Mononuclear cell (primary cell): ENCODE measurements at regions not wholly inside any gene's neighbourhood (a gene's known extent, or its start where the extent isn't known, plus 50 kb on each side); places are given as distances from the start of the nearest gene placed in this dataset.

Experiments
- H3K27me3 ChIP-seq: 2 replicates; pipeline ENCODE4 v1.6.0; 2011; ENCODE audit warnings: low read length, control low read depth; ENCODE audit not compliant: insufficient read depth
- H3K4me1 ChIP-seq: 2 replicates; pipeline ENCODE4 v1.5.1; 2011; ENCODE audit warnings: mild to moderate bottlenecking, low read length, control low read depth; ENCODE audit not compliant: insufficient read depth
- H3K4me3 ChIP-seq: 2 replicates; pipeline ENCODE4 v1.5.1; 2011; ENCODE audit warnings: mild to moderate bottlenecking, low read length, moderate library complexity
- H3K9me3 ChIP-seq: 2 replicates; pipeline ENCODE4 v1.5.1; 2011; ENCODE audit warnings: low read depth, mild to moderate bottlenecking, control low read depth, low read length

DNA sequence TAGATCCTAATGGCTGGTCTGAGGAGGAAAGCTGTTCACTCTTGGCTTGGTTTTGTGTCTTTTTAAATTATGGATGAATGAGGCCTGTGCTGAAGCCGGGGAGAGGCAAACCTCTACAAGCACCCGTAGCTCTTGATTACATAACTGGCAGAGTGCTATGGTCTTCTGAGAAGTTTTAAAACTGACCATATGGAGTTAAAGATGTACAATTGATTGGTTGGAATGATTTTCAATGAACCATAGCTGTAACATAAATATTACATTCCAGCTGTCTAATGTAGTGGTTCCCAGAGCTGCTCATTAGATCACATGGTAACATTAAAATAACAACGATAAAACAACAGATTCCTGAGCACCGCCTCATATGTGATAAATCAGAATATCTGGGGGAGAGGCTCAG is 71.1 kb upstream of the MAP4K3 start:
- Histone ChIP-seq H3K9me3 (no peaks in the 10 kb centered on the region), H3K27me3 (no peaks in the 10 kb centered on the region), H3K4me1 (peaks cover 18% of the 10 kb centered on the region), H3K4me3 (no peak overlapping the region)

DNA sequence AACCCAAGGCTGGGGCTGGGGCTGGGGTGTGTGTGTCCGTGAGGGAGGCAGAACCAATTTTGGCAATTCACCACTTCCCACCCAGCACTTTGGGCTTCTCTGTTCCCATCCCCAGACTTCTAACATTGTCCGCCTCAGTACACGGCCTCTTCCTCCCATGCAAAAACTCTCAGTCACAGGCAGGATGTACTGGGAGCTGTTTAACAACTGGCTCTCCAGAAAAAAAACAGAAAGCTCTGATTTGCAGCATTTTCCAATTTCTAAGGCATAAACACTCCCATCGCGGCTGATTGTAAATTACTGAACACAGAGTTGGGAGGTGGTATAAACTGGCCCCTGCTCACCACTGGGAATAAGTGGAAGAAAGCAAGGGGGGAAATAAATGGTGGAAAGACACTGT is 73.1 kb upstream of the MAP4K3 start:
- no peaks in the 10 kb centered on the region for H3K9me3 ChIP-seq
- H3K4me1 ChIP-seq = peaks cover 6% of the 10 kb centered on the region
- no peak overlapping the region for H3K4me3 ChIP-seq
- H3K27me3 ChIP-seq = no peaks in the 10 kb centered on the region

- no peak overlapping the region for H3K4me3 ChIP-seq
- H3K9me3 ChIP-seq = no peaks in the 10 kb centered on the region
- no peaks in the 10 kb centered on the region for H3K27me3 ChIP-seq
- H3K4me1 ChIP-seq = peaks cover 6% of the 10 kb centered on the region
Measured at GRCh38 chr2:39511219-39511604, 74.1 kb upstream of the MAP4K3 start.

- H3K27me3 ChIP-seq = no peaks in the 10 kb centered on the region
- no peaks in the 10 kb centered on the region for H3K9me3 ChIP-seq
- H3K4me3 ChIP-seq = peak overlapping the region; percentile 3
- peaks cover 6% of the 10 kb centered on the region for H3K4me1 ChIP-seq
Measured at GRCh38 chr2:39511605-39512433, 74.7 kb upstream of the MAP4K3 start.

- H3K4me3 ChIP-seq = peak overlapping the region; percentile 3
- no peaks in the 10 kb centered on the region for H3K9me3 ChIP-seq
- peaks cover 6% of the 10 kb centered on the region for H3K4me1 ChIP-seq
- no peaks in the 10 kb centered on the region for H3K27me3 ChIP-seq
Measured at GRCh38 chr2:39512434-39512935, 75.4 kb upstream of the MAP4K3 start.

GRCh38 chr2:39512941-39513340 is 75.9 kb upstream of the MAP4K3 start:
- H3K9me3 ChIP-seq = no peaks in the 10 kb centered on the region
- H3K4me1 ChIP-seq = peaks cover 6% of the 10 kb centered on the region
- H3K4me3 ChIP-seq = no peak overlapping the region
- no peaks in the 10 kb centered on the region for H3K27me3 ChIP-seq

- H3K9me3 ChIP-seq = no peaks in the 10 kb centered on the region
Measured at GRCh38 chr2:39513641-39514094, 76.6 kb upstream of the MAP4K3 start.

DNA sequence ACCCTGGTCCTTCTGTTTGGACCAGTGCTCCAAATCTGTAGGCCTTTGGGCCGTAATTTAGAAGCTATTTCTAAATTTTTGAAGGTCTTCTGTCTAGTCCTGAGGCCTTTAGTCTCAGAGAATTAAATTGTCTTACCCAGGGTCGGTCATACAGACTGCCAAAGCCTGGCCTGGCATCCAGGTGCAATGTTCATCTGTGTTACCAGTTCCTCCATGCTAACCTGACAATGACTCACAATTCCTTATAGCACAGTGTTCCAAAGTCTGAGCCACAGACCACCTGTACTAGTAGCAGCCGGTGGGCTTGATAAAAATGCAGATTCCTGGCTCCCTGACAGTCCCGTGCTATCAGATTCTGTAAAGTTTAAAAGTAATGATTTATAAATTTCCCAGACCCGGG is 77.7 kb upstream of the MAP4K3 start:
- no peaks in the 10 kb centered on the region for H3K27me3 ChIP-seq
- no peaks in the 10 kb centered on the region for H3K9me3 ChIP-seq
- H3K4me1 ChIP-seq = peaks cover 6% of the 10 kb centered on the region
- no peak overlapping the region for H3K4me3 ChIP-seq

More at GRCh38 chr2:39513641-39514094, 76.6 kb upstream of the MAP4K3 start:
- peaks cover 6% of the 10 kb centered on the region for H3K4me1 ChIP-seq
- no peaks in the 10 kb centered on the region for H3K27me3 ChIP-seq
- H3K4me3 ChIP-seq = no peak overlapping the region

DNA sequence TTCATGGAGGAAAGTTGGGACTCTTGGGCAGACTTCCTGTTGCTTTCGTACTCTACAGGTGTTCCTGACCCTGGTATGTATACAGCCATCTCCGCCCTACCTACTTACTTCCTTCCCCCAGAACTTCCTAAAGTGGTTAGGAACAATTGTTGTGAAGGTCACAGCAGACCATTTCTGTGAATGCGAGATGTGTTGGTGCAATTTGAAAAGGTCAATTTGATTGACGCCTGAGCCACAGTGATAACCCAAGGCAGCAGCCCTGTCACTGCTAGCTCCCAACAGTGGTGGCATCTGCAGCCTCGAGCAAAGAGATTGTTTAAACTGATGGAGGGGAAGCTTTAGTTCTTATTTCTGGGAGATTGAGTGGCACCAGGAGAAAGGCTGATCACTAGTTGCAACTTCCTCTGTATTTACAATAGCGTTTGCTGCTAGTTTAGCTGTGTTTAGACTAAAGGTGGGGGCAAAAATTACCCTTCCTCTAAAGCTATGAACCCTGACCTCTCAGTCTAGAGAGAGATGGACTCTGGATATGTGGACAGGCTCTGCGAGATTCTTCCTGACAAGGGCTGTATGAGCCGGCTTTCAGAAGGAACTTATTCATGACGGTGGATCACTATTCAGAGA is 78.3 kb upstream of the MAP4K3 start:
- Histone ChIP-seq H3K4me1 (peaks cover 6% of the 10 kb centered on the region), H3K4me3 (no peak overlapping the region), H3K27me3 (no peaks in the 10 kb centered on the region), H3K9me3 (no peaks in the 10 kb centered on the region)

DNA sequence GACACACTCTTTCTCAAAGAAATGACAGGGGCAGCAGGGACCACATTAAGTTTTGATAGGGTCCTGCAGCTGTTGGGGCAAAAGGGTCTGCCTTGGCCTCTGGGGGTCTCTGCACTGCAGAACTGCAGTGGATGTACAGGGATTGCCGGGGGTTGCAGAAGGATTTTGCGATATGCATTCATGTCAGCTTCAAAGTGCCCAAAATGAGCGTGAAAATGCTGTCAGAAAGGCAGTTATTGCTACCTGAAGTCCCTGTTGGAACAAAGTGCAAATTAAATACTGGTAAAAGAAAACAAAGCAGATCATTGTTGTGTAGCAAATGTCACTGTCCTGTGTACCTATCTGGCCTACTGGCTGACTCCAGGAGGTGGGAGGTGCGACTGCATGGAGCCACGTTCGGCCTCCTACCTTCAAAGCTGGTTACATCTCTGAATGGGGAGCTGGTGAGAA is 78.8 kb upstream of the MAP4K3 start:
- no peaks in the 10 kb centered on the region for H3K9me3 ChIP-seq
- peaks cover 6% of the 10 kb centered on the region for H3K4me1 ChIP-seq
- no peaks in the 10 kb centered on the region for H3K27me3 ChIP-seq
- no peak overlapping the region for H3K4me3 ChIP-seq

DNA sequence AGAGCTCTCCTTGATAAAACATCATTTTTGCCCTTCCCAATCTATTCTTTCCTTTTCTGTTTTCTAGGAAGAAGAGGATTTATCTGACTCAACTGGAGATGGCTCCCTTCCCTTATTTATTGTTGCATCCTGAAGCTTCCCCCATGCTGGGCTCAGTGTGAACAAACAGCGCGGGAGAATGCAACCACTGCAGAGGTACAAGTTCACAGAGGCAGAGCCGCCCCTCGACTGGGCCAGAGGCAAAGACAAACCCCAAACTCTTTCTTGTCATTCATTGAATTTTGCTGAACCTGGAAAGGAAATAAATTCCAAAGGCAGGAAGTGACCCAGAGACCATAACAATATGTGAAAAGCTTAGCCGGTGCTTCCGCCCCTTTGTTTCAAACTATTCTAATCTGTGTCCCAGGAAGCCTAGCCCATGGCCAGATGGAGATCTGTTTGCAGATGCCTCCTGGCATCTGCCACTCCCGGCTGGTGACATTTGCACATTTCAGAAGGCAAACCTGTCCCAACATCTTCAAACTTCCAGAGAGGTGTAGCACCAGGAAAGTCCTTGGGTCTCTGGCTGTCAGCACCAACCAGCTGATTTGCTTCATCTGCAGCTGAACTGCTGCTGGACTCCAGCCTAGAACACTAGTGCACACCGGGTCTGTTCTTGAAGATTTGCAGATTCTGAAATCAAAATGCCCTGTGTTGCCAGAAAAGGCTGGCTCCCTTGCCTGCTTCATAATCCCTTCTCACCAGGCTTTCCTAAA is 79.4 kb upstream of the MAP4K3 start:
- Histone ChIP-seq H3K27me3 (no peaks in the 10 kb centered on the region), H3K4me1 (peaks cover 6% of the 10 kb centered on the region), H3K9me3 (no peaks in the 10 kb centered on the region), H3K4me3 (no peak overlapping the region)

DNA sequence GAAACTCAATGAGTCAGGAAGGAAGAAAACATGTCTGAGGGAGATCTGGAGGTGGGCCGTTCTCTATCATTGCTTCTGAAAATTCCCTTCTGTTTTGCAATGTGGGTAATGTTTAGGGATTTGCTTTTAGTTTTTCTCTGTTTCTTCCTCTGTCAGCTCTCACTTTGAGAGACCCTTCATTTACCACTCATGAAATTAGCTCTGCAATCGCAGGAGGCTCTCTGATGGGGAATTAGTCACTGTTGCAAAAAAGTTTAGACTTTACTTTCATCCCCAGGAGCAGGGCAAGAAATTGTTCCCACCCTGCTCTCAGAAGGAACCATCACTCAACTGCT is 80.0 kb upstream of the MAP4K3 start:
- Histone ChIP-seq H3K4me3 (no peak overlapping the region), H3K4me1 (peaks cover 6% of the 10 kb centered on the region), H3K27me3 (no peaks in the 10 kb centered on the region), H3K9me3 (no peaks in the 10 kb centered on the region)

DNA sequence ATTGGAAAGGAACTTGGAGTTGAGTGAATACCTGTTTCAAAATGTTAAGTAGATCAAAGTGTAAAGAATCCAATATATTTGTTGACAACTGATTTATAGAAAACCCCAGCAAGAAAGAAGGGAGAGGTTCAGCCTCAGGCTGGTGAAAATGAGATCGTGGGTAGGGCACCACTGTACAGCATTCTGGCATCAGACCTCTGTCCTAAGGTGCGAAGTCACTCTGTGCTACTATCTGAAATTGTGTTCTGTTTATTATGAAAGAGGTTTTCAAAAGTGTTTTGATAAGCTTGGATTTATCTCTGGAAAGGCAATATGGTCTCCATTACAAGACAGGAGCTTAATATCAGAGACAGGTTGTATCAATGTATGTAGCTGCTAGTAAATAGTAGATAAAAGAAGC is 80.5 kb upstream of the MAP4K3 start:
- Histone ChIP-seq H3K27me3 (no peaks in the 10 kb centered on the region), H3K9me3 (no peaks in the 10 kb centered on the region), H3K4me3 (no peak overlapping the region), H3K4me1 (peaks cover 6% of the 10 kb centered on the region)

DNA sequence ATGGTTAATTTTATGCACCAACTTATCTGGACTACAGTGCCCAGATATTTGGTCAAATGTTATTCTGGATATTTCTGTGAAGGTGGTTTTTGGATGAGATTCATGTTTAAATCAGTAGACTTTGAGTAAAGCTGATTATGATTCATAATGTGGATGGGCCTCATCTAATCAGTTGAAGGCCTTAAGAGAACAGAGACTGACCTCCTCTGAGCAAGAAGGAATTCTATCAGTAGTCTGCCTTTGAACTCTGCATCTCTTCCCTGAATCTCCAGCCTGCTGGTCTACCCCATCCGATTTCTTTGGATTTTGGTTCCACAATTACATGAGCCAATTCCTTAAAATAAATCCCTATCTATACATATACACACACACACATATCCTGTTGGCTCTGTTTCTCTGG is 82.8 kb upstream of the MAP4K3 start:
- Histone ChIP-seq H3K4me3 (no peak overlapping the region), H3K9me3 (no peaks in the 10 kb centered on the region)

DNA sequence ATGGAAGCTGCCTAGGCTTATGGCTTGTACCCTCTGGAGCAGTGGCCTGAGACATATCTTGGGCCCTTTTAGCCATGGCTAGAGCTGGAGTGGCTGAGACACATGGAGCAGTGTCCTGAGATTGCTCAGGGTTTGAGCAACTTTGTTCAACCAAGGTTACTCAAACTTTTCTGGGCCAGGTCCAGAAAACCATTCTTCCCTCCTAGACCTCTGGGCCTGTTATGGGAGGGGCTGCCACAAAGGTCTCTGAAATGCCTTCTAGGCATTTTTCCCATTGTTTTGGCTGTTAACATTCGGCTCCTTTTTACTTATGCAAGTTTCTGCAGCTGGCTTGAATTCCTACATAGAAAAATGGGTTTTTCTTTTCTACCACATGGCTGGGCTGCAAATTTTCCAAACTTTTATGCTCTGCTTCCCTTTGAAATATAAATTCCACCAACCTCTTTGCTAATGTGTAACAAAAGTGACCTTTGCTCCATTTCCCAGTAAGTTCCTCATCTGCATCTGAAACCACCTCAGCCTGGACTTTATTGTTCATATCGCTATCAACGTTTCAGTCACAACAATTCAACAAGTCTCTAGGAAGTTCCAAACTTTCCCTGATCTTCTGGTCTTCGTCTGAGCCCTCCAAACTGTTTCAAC is 84.9 kb upstream of the MAP4K3 start:
- Histone ChIP-seq H3K4me3 (no peak overlapping the region), H3K4me1 (peaks cover 8% of the 10 kb centered on the region), H3K9me3 (no peaks in the 10 kb centered on the region), H3K27me3 (no peaks in the 10 kb centered on the region)

More for the DNA sequence above, 82.8 kb upstream of the MAP4K3 start:
- Histone ChIP-seq H3K4me1 (no peaks in the 10 kb centered on the region), H3K27me3 (no peaks in the 10 kb centered on the region)
